ENCODE measurements at regions not wholly inside any gene's neighbourhood (a gene's known extent, or its start where the extent isn't known, plus 50 kb on each side); places are given as distances from the start of the nearest gene placed in this dataset.

- TF ChIP-seq CTCF (conservative IDR thresholded peaks at IDR 0.05; ENCODE audit: low read length) (no peak), EZH2phosphoT487 (IDR thresholded peaks at IDR 0.05; ENCODE audit: borderline replicate concordance) (no peak)
These were observed 87.2 kb upstream of the CARD18 start for GRCh38 chr11:105226766-105227165.
